Keratinocyte (primary cell): ENCODE measurements at regions not wholly inside any gene's neighbourhood (a gene's known extent, or its start where the extent isn't known, plus 50 kb on each side); places are given as distances from the start of the nearest gene placed in this dataset.

Source experiments
- DNase-seq: peaks from one replicate; pipeline ENCODE4 v3.0.0-alpha.2; 2011; ENCODE audit warnings: low read depth, missing footprints, low spot score
- FAIRE-seq: peaks from 2 replicates; lab custom pipeline; 2011; peaks lifted over from hg19 to GRCh38; lab: Jason Lieb, UNC
- H2AFZ ChIP-seq: 2 replicates; pipeline ENCODE4 v1.6.0; 2012; ENCODE audit warnings: low read length, control low read depth, inconsistent platforms; ENCODE audit not compliant: control insufficient read depth
- H3K27ac ChIP-seq: 2 replicates; pipeline ENCODE4 v1.5.1; 2011; ENCODE audit warnings: low read length; ENCODE audit not compliant: control insufficient read depth, insufficient read depth
- H3K27me3 ChIP-seq: 3 replicates; pipeline ENCODE4 v1.6.0; 2011; ENCODE audit warnings: low read length; ENCODE audit not compliant: control insufficient read depth, insufficient read depth; ENCODE audit errors: extremely low read depth
- H3K36me3 ChIP-seq, 2 experiments: 2 replicates in 1 of 2; 3 replicates in 1 of 2; pipeline ENCODE4 v1.5.1; 2011; ENCODE audit warnings: low read length in 2 of 2, mild to moderate bottlenecking in 1 of 2; ENCODE audit not compliant: control insufficient read depth in 2 of 2, insufficient read depth in 2 of 2; ENCODE audit errors: extremely low read depth in 1 of 2
- H3K4me1 ChIP-seq: 3 replicates; pipeline ENCODE4 v1.5.1; 2011; ENCODE audit warnings: low read length; ENCODE audit not compliant: control insufficient read depth, insufficient read depth; ENCODE audit errors: extremely low read depth
- H3K4me2 ChIP-seq: 3 replicates; pipeline ENCODE4 v1.6.0; 2011; ENCODE audit warnings: low read depth, low read length; ENCODE audit not compliant: control insufficient read depth, insufficient read depth; ENCODE audit errors: extremely low read depth
- H3K4me3 ChIP-seq, 3 experiments: fragments of 200-600 bp in 1 of 3; sonication (generic) in 1 of 3; 2 replicates in 2 of 3; 3 replicates in 1 of 3; pipeline ENCODE4 v1.5.1; 2011 to 2016; ENCODE audit warnings: low read length in 3 of 3, mild to moderate bottlenecking in 3 of 3, control low read depth in 2 of 3, inconsistent platforms in 1 of 3, low read depth in 1 of 3, mixed read lengths in 1 of 3, mixed run types in 1 of 3, moderate library complexity in 1 of 3; ENCODE audit not compliant: control insufficient read depth in 2 of 3, insufficient read depth in 2 of 3; ENCODE audit errors: extremely low read depth in 1 of 3
- H3K79me2 ChIP-seq: 2 replicates; pipeline ENCODE4 v1.6.0; 2012; ENCODE audit warnings: low read length; ENCODE audit not compliant: control insufficient read depth, insufficient read depth
- H3K9ac ChIP-seq: 3 replicates; pipeline ENCODE4 v1.6.0; 2011; ENCODE audit warnings: low read length; ENCODE audit not compliant: control insufficient read depth, insufficient read depth; ENCODE audit errors: extremely low read depth
- H3K9me1 ChIP-seq: 3 replicates; pipeline ENCODE4 v1.6.0; 2011; ENCODE audit warnings: low read length; ENCODE audit not compliant: control insufficient read depth, insufficient read depth; ENCODE audit errors: extremely low read depth
- H3K9me3 ChIP-seq: 2 replicates; pipeline ENCODE4 v1.5.1; 2012; ENCODE audit warnings: low read depth, low read length; ENCODE audit not compliant: control insufficient read depth
- H4K20me1 ChIP-seq: 3 replicates; pipeline ENCODE4 v1.6.0; 2011; ENCODE audit warnings: low read length; ENCODE audit not compliant: control insufficient read depth, insufficient read depth; ENCODE audit errors: extremely low read depth
- EZH2 ChIP-seq: IDR thresholded peaks from one replicate; pipeline ENCODE4 v1.6.1; 2012; ENCODE audit warnings: inconsistent platforms, mild to moderate bottlenecking, low read length, moderate library complexity
- dilution Hi-C: fragments of 300-500 bp; cut with MboI; formaldehyde crosslinking; loops from one replicate; pipeline ENCODE4 v1.7.0; 2020; ENCODE audit warnings: low sequenced_read_pairs; ENCODE audit not compliant: extremely low pct_ligation_motif_present
- TF ChIP-seq, protein P1 (sequence below), 3 experiments: IDR thresholded peaks in 1 of 3; conservative IDR thresholded peaks in 1 of 3; optimal IDR thresholded peaks in 1 of 3; 2 replicates in 2 of 3; 3 replicates in 1 of 3; pipeline versions ENCODE3 to v1.5.1; 2011; ENCODE audit warnings: low read length in 3 of 3, mild to moderate bottlenecking in 3 of 3, moderate library complexity in 2 of 3, control low read depth in 1 of 3, inconsistent platforms in 1 of 3; ENCODE audit not compliant: insufficient read depth in 2 of 3; ENCODE audit errors: extremely low read depth in 1 of 3

DNA sequence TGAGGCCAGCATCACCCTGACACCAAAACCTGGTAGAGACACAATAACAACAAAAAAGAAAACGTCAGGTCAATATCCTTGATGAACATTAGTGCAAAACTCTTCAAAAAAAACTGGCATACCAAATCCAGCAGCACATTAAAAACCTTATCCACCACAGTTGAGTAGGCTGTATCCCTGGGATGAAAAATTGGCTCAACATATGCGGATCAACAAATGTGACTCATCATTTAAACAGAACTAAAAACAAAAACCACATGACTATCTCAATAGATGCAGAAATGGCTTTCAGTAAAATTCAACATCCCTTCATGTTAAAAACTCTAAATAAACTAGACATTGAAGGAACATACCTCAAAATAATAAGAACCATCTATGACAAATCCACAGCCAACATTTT, 59.6 kb upstream of the PHIP start:
- Histone ChIP-seq H3K4me2 (no peak overlapping the region), H4K20me1 (no peaks in the 10 kb centered on the region), H3K9me3 (no peaks in the 10 kb centered on the region), H3K79me2 (no peaks in the 10 kb centered on the region), H3K36me3 (no peaks in the 10 kb centered on the region), H3K9ac (no peak overlapping the region), H2AFZ (no peak overlapping the region), H3K27me3 (no peaks in the 10 kb centered on the region), H3K4me1 (peaks cover 4% of the 10 kb centered on the region), H3K9me1 (no peaks in the 10 kb centered on the region), H3K27ac (no peak overlapping the region), H3K4me3 (no peak overlapping the region)
- FAIRE-seq, result no peak
- TF ChIP-seq EZH2, result no peak
- TF ChIP-seq, protein P1, sequence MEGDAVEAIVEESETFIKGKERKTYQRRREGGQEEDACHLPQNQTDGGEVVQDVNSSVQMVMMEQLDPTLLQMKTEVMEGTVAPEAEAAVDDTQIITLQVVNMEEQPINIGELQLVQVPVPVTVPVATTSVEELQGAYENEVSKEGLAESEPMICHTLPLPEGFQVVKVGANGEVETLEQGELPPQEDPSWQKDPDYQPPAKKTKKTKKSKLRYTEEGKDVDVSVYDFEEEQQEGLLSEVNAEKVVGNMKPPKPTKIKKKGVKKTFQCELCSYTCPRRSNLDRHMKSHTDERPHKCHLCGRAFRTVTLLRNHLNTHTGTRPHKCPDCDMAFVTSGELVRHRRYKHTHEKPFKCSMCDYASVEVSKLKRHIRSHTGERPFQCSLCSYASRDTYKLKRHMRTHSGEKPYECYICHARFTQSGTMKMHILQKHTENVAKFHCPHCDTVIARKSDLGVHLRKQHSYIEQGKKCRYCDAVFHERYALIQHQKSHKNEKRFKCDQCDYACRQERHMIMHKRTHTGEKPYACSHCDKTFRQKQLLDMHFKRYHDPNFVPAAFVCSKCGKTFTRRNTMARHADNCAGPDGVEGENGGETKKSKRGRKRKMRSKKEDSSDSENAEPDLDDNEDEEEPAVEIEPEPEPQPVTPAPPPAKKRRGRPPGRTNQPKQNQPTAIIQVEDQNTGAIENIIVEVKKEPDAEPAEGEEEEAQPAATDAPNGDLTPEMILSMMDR (optimal IDR thresholded peaks at IDR 0.05 in 1 of 3, IDR thresholded peaks at IDR 0.05 in 1 of 3, conservative IDR thresholded peaks at IDR 0.05 in 1 of 3; ENCODE audit: extremely low read depth in 1 of 3, insufficient read depth in 2 of 3, low read length in 3 of 3), result no peak
- DNase-seq, result no peak
- dilution Hi-C loops, result no loop called here

DNA sequence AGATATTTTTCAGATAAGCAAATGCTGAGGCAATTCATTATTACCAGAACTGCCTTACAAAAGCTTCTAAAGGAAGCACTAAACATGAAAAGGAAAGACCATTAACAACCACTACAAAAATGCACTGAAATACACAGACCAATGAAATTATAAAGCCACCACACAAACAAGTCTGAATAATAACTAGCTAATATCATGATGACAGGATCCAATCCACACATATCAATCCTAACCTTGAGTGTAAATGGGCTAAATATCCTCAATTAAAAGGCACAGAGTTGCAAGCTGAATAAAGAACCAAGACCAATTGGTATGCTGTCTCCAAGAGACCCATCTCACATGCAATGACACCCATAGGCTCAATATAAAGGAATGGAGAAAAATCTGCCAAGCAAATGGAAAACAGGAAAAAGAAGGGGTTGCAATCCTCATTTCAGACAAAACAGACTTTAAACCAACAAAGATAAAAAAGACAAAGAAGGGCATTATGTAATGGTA, 58.0 kb upstream of the PHIP start:
- TF ChIP-seq EZH2, result no peak
- TF ChIP-seq, protein P1 (optimal IDR thresholded peaks at IDR 0.05 in 1 of 3, IDR thresholded peaks at IDR 0.05 in 1 of 3, conservative IDR thresholded peaks at IDR 0.05 in 1 of 3; ENCODE audit: extremely low read depth in 1 of 3, insufficient read depth in 2 of 3, low read length in 3 of 3), result no peak
- H3K4me1 ChIP-seq, result peaks cover 4% of the 10 kb centered on the region
- H3K27ac ChIP-seq, result no peak overlapping the region
- H3K27me3 ChIP-seq, result no peaks in the 10 kb centered on the region
- H4K20me1 ChIP-seq, result no peaks in the 10 kb centered on the region
- H3K4me3 ChIP-seq, result no peak overlapping the region
- no peak overlapping the region for H3K4me2 ChIP-seq
- no peaks in the 10 kb centered on the region for H3K79me2 ChIP-seq
- no peak overlapping the region for H2AFZ ChIP-seq
- no peak for FAIRE-seq
- H3K9me3 ChIP-seq, result no peaks in the 10 kb centered on the region
- no peak for DNase-seq
- H3K9me1 ChIP-seq, result no peaks in the 10 kb centered on the region
- no peak overlapping the region for H3K9ac ChIP-seq
- dilution Hi-C loops, result no loop called here
- no peaks in the 10 kb centered on the region for H3K36me3 ChIP-seq
